PFSK-1 (cell line): ENCODE measurements at regions not wholly inside any gene's neighbourhood (a gene's known extent, or its start where the extent isn't known, plus 50 kb on each side); places are given as distances from the start of the nearest gene placed in this dataset.

Experiments
- POLR2AphosphoS5 ChIP-seq: IDR thresholded peaks from 2 replicates; pipeline ENCODE4 v1.6.1; 2012; ENCODE audit warnings: low read depth, mild to moderate bottlenecking, control low read depth, low read length, moderate library complexity
- REST ChIP-seq, 2 experiments: IDR thresholded peaks; 2 replicates each; pipeline versions ENCODE4 v1.6.1 to v1.8.0; 2011 to 2012; ENCODE audit warnings: low read depth in 2 of 2, low read length in 2 of 2, control low read depth in 1 of 2, inconsistent platforms in 1 of 2, mild to moderate bottlenecking in 1 of 2, moderate library complexity in 1 of 2; ENCODE audit not compliant: insufficient read depth in 1 of 2
- TAF1 ChIP-seq: IDR thresholded peaks from 2 replicates; pipeline ENCODE4 v1.6.1; 2012; ENCODE audit warnings: low read length, control low read depth, borderline replicate concordance; ENCODE audit not compliant: insufficient read depth

GRCh38 chr3:14303336-14304100, 98.9 kb upstream of the SLC6A6 start:
- no peak for TF ChIP-seq REST (IDR thresholded peaks at IDR 0.05; ENCODE audit: insufficient read depth in 1 of 2, low read depth in 2 of 2, low read length in 2 of 2)
- no peak for TF ChIP-seq TAF1
- no peak for TF ChIP-seq POLR2AphosphoS5
